MM.1S (cell line): ENCODE measurements at regions not wholly inside any gene's neighbourhood (a gene's known extent, or its start where the extent isn't known, plus 50 kb on each side); places are given as distances from the start of the nearest gene placed in this dataset.

Experiments
- DNase-seq: peaks from one replicate; pipeline ENCODE4 v3.0.0-alpha.2; 2015
- H2AFZ ChIP-seq: fragments of 300-600 bp; sonication (generic); 2 replicates; pipeline ENCODE4 v1.6.0; 2016; ENCODE audit warnings: antibody characterized with exemption, low read length
- H3F3A ChIP-seq: fragments of 300-600 bp; sonication (generic); 2 replicates; pipeline ENCODE4 v1.6.1; 2016; ENCODE audit warnings: mild to moderate bottlenecking, antibody characterized with exemption, low read length, moderate library complexity, mixed read lengths; ENCODE audit not compliant: insufficient read depth
- H3K27ac ChIP-seq: fragments of 300-600 bp; sonication (generic); 2 replicates; pipeline ENCODE4 v1.5.1; 2016; ENCODE audit warnings: mild to moderate bottlenecking, low read length
- H3K27me3 ChIP-seq: fragments of 300-600 bp; sonication (generic); replicated peaks from 2 replicates; pipeline ENCODE4 v1.6.0; 2016; ENCODE audit warnings: low read length; ENCODE audit not compliant: insufficient read depth
- H3K36me3 ChIP-seq: fragments of 300-600 bp; sonication (generic); replicated peaks from 2 replicates; pipeline ENCODE4 v1.6.1; 2016; ENCODE audit warnings: mild to moderate bottlenecking, low read length, mixed read lengths; ENCODE audit not compliant: insufficient read depth
- H3K4me1 ChIP-seq: fragments of 300-600 bp; sonication (generic); 2 replicates; pipeline ENCODE4 v1.6.1; 2016; ENCODE audit warnings: low read length, mixed read lengths
- H3K4me2 ChIP-seq: fragments of 300-600 bp; sonication (generic); 2 replicates; pipeline ENCODE4 v1.6.0; 2016; ENCODE audit warnings: low read depth, low read length
- H3K4me3 ChIP-seq: fragments of 300-600 bp; sonication (generic); 2 replicates; pipeline ENCODE4 v1.5.1; 2016; ENCODE audit warnings: low read length, mixed read lengths
- H3K79me2 ChIP-seq: fragments of 300-600 bp; sonication (generic); 2 replicates; pipeline ENCODE4 v1.6.1; 2016; ENCODE audit warnings: mixed run types, low read length, mixed read lengths
- H3K9ac ChIP-seq: fragments of 300-600 bp; sonication (generic); 2 replicates; pipeline ENCODE4 v1.6.1; 2016; ENCODE audit warnings: low read length, mixed read lengths
- H3K9me2 ChIP-seq: fragments of 300-600 bp; sonication (generic); replicated peaks from 2 replicates; pipeline ENCODE4 v1.6.1; 2016; ENCODE audit warnings: mild to moderate bottlenecking, low read length, mixed read lengths; ENCODE audit not compliant: insufficient read depth
- H3K9me3 ChIP-seq: fragments of 300-600 bp; sonication (generic); replicated peaks from 2 replicates; pipeline ENCODE4 v1.6.1; 2016; ENCODE audit warnings: mild to moderate bottlenecking, low read length, mixed read lengths; ENCODE audit not compliant: insufficient read depth
- H4K20me1 ChIP-seq: fragments of 300-600 bp; sonication (generic); 2 replicates; pipeline ENCODE4 v1.6.1; 2016; ENCODE audit warnings: mild to moderate bottlenecking, low read length, moderate library complexity, mixed read lengths; ENCODE audit not compliant: insufficient read depth
- CTCF ChIP-seq: fragments of 300-600 bp; sonication (generic); IDR thresholded peaks from 2 replicates; pipeline ENCODE4 v1.5.1; 2016; ENCODE audit warnings: antibody characterized with exemption, low read length, mixed read lengths
- EZH2 ChIP-seq: fragments of 300-600 bp; sonication (generic); optimal IDR thresholded peaks from 2 replicates; pipeline ENCODE3; 2017; ENCODE audit warnings: low read depth, mild to moderate bottlenecking, antibody characterized with exemption, low read length, mixed read lengths
- EZH2phosphoT487 ChIP-seq: fragments of 300-600 bp; sonication (generic); IDR thresholded peaks from 2 replicates; pipeline ENCODE4 v1.6.1; 2018; ENCODE audit warnings: antibody characterized with exemption, low read length

- no peak for TF ChIP-seq EZH2
- no peak for TF ChIP-seq CTCF
- TF ChIP-seq EZH2phosphoT487, result no peak
- Histone ChIP-seq H2AFZ (no peak overlapping the region), H3K9me3 (no peaks in the 10 kb centered on the region), H3K9me2 (no peaks in the 10 kb centered on the region), H3K9ac (no peak overlapping the region), H3K27ac (no peak overlapping the region), H4K20me1 (no peaks in the 10 kb centered on the region), H3K79me2 (no peaks in the 10 kb centered on the region), H3K27me3 (no peaks in the 10 kb centered on the region), H3K4me2 (no peak overlapping the region), H3K4me3 (no peak overlapping the region), H3F3A (no peaks in the 10 kb centered on the region), H3K36me3 (no peaks in the 10 kb centered on the region), H3K4me1 (no peaks in the 10 kb centered on the region)
- DNase-seq, result no peak
Observed at GRCh38 chr3:147887797-147888196, 478.6 kb downstream of the ZIC1 start.

GRCh38 chr3:147890114-147890513, 480.9 kb downstream of the ZIC1 start:
- Histone ChIP-seq H3K9me2 (no peaks in the 10 kb centered on the region), H3K9ac (no peak overlapping the region), H3K79me2 (no peaks in the 10 kb centered on the region)

GRCh38 chr3:147895509-147895908, 486.3 kb downstream of the ZIC1 start:
- Histone ChIP-seq H3K4me1 (no peaks in the 10 kb centered on the region), H3K79me2 (no peaks in the 10 kb centered on the region), H3K36me3 (no peaks in the 10 kb centered on the region), H3K9me3 (no peaks in the 10 kb centered on the region), H3K27ac (no peak overlapping the region), H3K4me2 (no peak overlapping the region), H4K20me1 (no peaks in the 10 kb centered on the region), H3K27me3 (no peaks in the 10 kb centered on the region), H3K9me2 (no peaks in the 10 kb centered on the region), H2AFZ (no peak overlapping the region), H3F3A (no peaks in the 10 kb centered on the region), H3K4me3 (no peak overlapping the region), H3K9ac (no peak overlapping the region)
- peak; percentile 11 for DNase-seq
- TF ChIP-seq EZH2 (no peak), CTCF (no peak), EZH2phosphoT487 (no peak)

More at GRCh38 chr3:147890114-147890513, 480.9 kb downstream of the ZIC1 start:
- Histone ChIP-seq H4K20me1 (no peaks in the 10 kb centered on the region), H3K4me3 (no peak overlapping the region), H2AFZ (no peak overlapping the region), H3K4me1 (no peaks in the 10 kb centered on the region), H3K4me2 (no peak overlapping the region), H3K27ac (no peak overlapping the region), H3K36me3 (no peaks in the 10 kb centered on the region), H3K27me3 (no peaks in the 10 kb centered on the region), H3F3A (no peaks in the 10 kb centered on the region), H3K9me3 (no peaks in the 10 kb centered on the region)
- TF ChIP-seq EZH2phosphoT487 (no peak), EZH2 (no peak), CTCF (no peak)
- DNase-seq, result no peak
